ENCODE measurements at regions not wholly inside any gene's neighbourhood (a gene's known extent, or its start where the extent isn't known, plus 50 kb on each side); places are given as distances from the start of the nearest gene placed in this dataset.

GRCh38 chr21:38080888-38081287 is 164.6 kb upstream of the KCNJ6 start:
- TF ChIP-seq CTCF (IDR thresholded peaks at IDR 0.05; ENCODE audit: low read length) = no peak
- no peak for TF ChIP-seq EZH2 (optimal IDR thresholded peaks at IDR 0.05; ENCODE audit: low read depth, low read length)
